ENCODE measurements at regions not wholly inside any gene's neighbourhood (a gene's known extent, or its start where the extent isn't known, plus 50 kb on each side); places are given as distances from the start of the nearest gene placed in this dataset.

DNA sequence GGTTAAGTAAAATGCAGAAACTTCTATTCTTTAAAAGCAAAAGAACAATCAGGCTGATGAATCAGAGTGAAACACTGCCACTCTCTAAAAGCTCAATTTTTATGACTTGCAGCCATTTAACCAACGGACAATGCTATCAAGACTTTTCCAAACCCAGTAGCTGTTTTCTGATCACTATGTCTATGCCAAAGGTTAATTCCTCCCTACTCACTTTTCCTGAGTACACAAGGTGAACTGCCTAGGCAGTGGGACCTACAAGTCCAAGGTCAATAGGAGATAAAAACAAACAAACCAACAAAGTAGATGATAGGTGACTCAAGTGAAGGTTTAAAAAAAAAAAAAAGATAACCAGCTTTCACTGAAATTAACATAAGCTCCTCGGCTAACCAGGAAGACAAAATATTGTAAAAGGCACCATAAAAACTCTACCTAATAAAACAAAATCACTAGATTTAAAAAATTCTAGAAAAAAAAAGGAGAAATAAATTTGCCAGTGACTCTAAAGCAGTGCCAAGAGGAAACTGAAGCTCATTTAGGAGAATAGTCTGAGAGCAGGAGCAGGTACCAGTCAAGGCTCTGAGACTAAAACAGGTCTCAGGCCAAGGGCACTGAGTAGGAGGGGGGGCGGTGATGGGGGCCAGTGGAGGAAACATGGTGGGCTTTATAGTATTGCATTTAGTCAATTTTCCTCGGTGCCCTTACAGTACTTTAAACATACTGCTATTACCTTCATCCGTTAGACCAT, 134.1 kb upstream of the DLGAP1 start:
- no peaks in the 10 kb centered on the region for H3K4me1 ChIP-seq (ENCODE audit: control insufficient read depth, low read depth, low read length)
- H4K5ac ChIP-seq (ENCODE audit: low read length), result no peak overlapping the region
- H3K27ac ChIP-seq (ENCODE audit: low read depth, low read length), result no peak overlapping the region
- no peak overlapping the region for H4K8ac ChIP-seq (ENCODE audit: low read depth, low read length)
- DNase-seq, result no peak
- no peak overlapping the region for H3K4me2 ChIP-seq (ENCODE audit: low read length)
- H3K9ac ChIP-seq (ENCODE audit: low read length), result no peak overlapping the region
- no peak overlapping the region for H3K18ac ChIP-seq (ENCODE audit: low read length)
- no peak overlapping the region for H2BK15ac ChIP-seq (replicated peaks; ENCODE audit: low read depth)
- no peak overlapping the region for H3K4ac ChIP-seq (ENCODE audit: low read depth, low read length)
- no peaks in the 10 kb centered on the region for H3K27me3 ChIP-seq (ENCODE audit: insufficient read depth, low read length, poor library complexity)
- H2AK5ac ChIP-seq (ENCODE audit: low read length), result no peak overlapping the region
- no peak overlapping the region for H2BK5ac ChIP-seq (ENCODE audit: low read length)
- no peak overlapping the region for H3K4me3 ChIP-seq (ENCODE audit: low read length)
- no peak overlapping the region for H3K56ac ChIP-seq (ENCODE audit: low read length)
- H3K23ac ChIP-seq (ENCODE audit: low read length), result no peak overlapping the region
- no peaks in the 10 kb centered on the region for H3K79me1 ChIP-seq (ENCODE audit: low read length)
- H3K36me3 ChIP-seq (ENCODE audit: control insufficient read depth, insufficient read depth, low read length), result no peaks in the 10 kb centered on the region
- H2BK120ac ChIP-seq (ENCODE audit: low read depth, low read length), result no peak overlapping the region
- H3K79me2 ChIP-seq (ENCODE audit: control insufficient read depth, insufficient read depth, low read length), result no peaks in the 10 kb centered on the region
- WGBS (ENCODE audit: extremely low coverage, insufficient coverage, low lambda C conversion rate), result no CpG with 5 or more reads among the region's 5 CpGs

- Histone ChIP-seq H2BK5ac (ENCODE audit: low read length) (no peak overlapping the region), H3K27ac (ENCODE audit: low read depth, low read length) (no peak overlapping the region), H3K79me1 (ENCODE audit: low read length) (no peaks in the 10 kb centered on the region), H3K56ac (ENCODE audit: low read length) (no peak overlapping the region), H2AK5ac (ENCODE audit: low read length) (no peak overlapping the region), H3K4me2 (ENCODE audit: low read length) (no peak overlapping the region), H3K79me2 (ENCODE audit: control insufficient read depth, insufficient read depth, low read length) (no peaks in the 10 kb centered on the region), H2BK120ac (ENCODE audit: low read depth, low read length) (no peak overlapping the region), H4K8ac (ENCODE audit: low read depth, low read length) (no peak overlapping the region), H3K23ac (ENCODE audit: low read length) (no peak overlapping the region), H3K4me1 (ENCODE audit: control insufficient read depth, low read depth, low read length) (no peaks in the 10 kb centered on the region), H3K18ac (ENCODE audit: low read length) (no peak overlapping the region), H3K4me3 (ENCODE audit: low read length) (no peak overlapping the region), H4K5ac (ENCODE audit: low read length) (no peak overlapping the region), H3K36me3 (ENCODE audit: control insufficient read depth, insufficient read depth, low read length) (no peaks in the 10 kb centered on the region), H3K4ac (ENCODE audit: low read depth, low read length) (no peak overlapping the region), H3K27me3 (ENCODE audit: insufficient read depth, low read length, poor library complexity) (no peaks in the 10 kb centered on the region), H2BK15ac (replicated peaks; ENCODE audit: low read depth) (no peak overlapping the region), H3K9ac (ENCODE audit: low read length) (no peak overlapping the region)
- no peak for DNase-seq
These were observed 132.1 kb upstream of the DLGAP1 start for GRCh38 chr18:4587204-4587603.

GRCh38 chr18:4586731-4587130, 131.6 kb upstream of the DLGAP1 start:
- Histone ChIP-seq H3K79me1 (ENCODE audit: low read length) (no peaks in the 10 kb centered on the region), H3K4me3 (ENCODE audit: low read length) (no peak overlapping the region)
- WGBS (ENCODE audit: extremely low coverage, insufficient coverage, low lambda C conversion rate), result no CpG with 5 or more reads among the region's 2 CpGs

DNA sequence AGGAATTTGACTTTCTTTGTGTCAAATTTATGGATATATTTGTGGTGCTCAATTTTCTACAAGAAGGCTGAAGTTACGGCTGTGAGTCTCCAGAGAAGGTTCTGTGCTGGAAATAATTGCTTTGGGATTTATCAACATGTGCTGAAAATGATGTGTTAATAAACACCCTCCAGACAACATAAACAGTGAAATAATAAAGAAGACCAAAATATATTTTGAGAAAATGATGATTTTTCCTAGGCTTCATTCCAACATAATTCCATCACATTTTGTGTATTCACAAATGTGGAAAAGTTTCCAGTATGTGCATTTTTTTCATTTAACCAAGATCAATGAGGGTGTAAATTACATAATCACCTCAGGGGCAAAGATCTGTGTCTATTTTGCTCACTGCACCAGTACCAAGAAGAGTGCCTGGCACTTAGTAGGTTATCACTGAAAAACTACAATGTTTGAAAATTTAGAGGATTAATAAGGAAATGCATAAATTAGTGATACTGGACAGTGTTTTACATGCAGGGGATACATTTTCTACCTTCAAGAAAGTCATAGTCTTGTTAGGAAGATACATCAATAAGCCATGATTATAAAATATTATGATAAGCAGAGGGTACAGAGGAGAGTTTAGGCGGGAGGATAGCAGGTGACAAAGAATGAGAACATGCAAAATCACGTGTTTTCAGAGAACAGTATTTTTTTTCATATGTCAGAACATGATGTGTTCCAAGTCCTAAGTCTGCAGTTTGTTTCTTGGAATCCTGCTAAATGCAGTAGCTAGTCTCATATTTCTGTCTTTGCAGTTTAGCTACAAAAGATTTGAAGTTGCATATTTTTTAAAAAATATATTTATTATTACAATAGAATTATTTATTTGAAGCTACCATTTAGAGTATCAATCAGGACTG, 127.6 kb upstream of the DLGAP1 start:
- Histone ChIP-seq H2BK5ac (ENCODE audit: low read length) (no peak overlapping the region), H3K4ac (ENCODE audit: low read depth, low read length) (no peak overlapping the region), H2AK5ac (ENCODE audit: low read length) (no peak overlapping the region), H3K4me1 (ENCODE audit: control insufficient read depth, low read depth, low read length) (no peaks in the 10 kb centered on the region), H3K18ac (ENCODE audit: low read length) (no peak overlapping the region), H4K8ac (ENCODE audit: low read depth, low read length) (no peak overlapping the region), H4K5ac (ENCODE audit: low read length) (no peak overlapping the region), H3K23ac (ENCODE audit: low read length) (no peak overlapping the region), H3K36me3 (ENCODE audit: control insufficient read depth, insufficient read depth, low read length) (no peaks in the 10 kb centered on the region), H2BK120ac (ENCODE audit: low read depth, low read length) (no peak overlapping the region), H3K27me3 (ENCODE audit: insufficient read depth, low read length, poor library complexity) (no peaks in the 10 kb centered on the region), H3K79me2 (ENCODE audit: control insufficient read depth, insufficient read depth, low read length) (no peaks in the 10 kb centered on the region), H3K56ac (ENCODE audit: low read length) (no peak overlapping the region), H3K79me1 (ENCODE audit: low read length) (no peaks in the 10 kb centered on the region), H3K27ac (ENCODE audit: low read depth, low read length) (no peak overlapping the region), H3K9ac (ENCODE audit: low read length) (no peak overlapping the region), H2BK15ac (replicated peaks; ENCODE audit: low read depth) (no peak overlapping the region), H3K4me3 (ENCODE audit: low read length) (no peak overlapping the region), H3K4me2 (ENCODE audit: low read length) (no peak overlapping the region)
- no peak for DNase-seq
- WGBS (ENCODE audit: extremely low coverage, insufficient coverage, low lambda C conversion rate), result no CpG with 5 or more reads among the region's 3 CpGs

More at GRCh38 chr18:4586731-4587130, 131.6 kb upstream of the DLGAP1 start:
- peak; percentile 50 for DNase-seq
- Histone ChIP-seq H3K18ac (ENCODE audit: low read length) (no peak overlapping the region), H2AK5ac (ENCODE audit: low read length) (no peak overlapping the region), H2BK120ac (ENCODE audit: low read depth, low read length) (no peak overlapping the region), H3K4ac (ENCODE audit: low read depth, low read length) (no peak overlapping the region), H3K36me3 (ENCODE audit: control insufficient read depth, insufficient read depth, low read length) (no peaks in the 10 kb centered on the region), H2BK15ac (replicated peaks; ENCODE audit: low read depth) (no peak overlapping the region), H4K5ac (ENCODE audit: low read length) (no peak overlapping the region), H3K23ac (ENCODE audit: low read length) (no peak overlapping the region), H3K79me2 (ENCODE audit: control insufficient read depth, insufficient read depth, low read length) (no peaks in the 10 kb centered on the region), H3K27me3 (ENCODE audit: insufficient read depth, low read length, poor library complexity) (no peaks in the 10 kb centered on the region), H4K8ac (ENCODE audit: low read depth, low read length) (no peak overlapping the region), H3K4me1 (ENCODE audit: control insufficient read depth, low read depth, low read length) (no peaks in the 10 kb centered on the region), H3K56ac (ENCODE audit: low read length) (no peak overlapping the region), H3K4me2 (ENCODE audit: low read length) (no peak overlapping the region), H3K9ac (ENCODE audit: low read length) (no peak overlapping the region), H2BK5ac (ENCODE audit: low read length) (no peak overlapping the region), H3K27ac (ENCODE audit: low read depth, low read length) (no peak overlapping the region)

- Histone ChIP-seq H2BK5ac (ENCODE audit: low read length) (no peak overlapping the region), H3K79me2 (ENCODE audit: control insufficient read depth, insufficient read depth, low read length) (no peaks in the 10 kb centered on the region), H3K36me3 (ENCODE audit: control insufficient read depth, insufficient read depth, low read length) (no peaks in the 10 kb centered on the region), H3K4me1 (ENCODE audit: control insufficient read depth, low read depth, low read length) (no peaks in the 10 kb centered on the region), H3K23ac (ENCODE audit: low read length) (no peak overlapping the region), H3K27me3 (ENCODE audit: insufficient read depth, low read length, poor library complexity) (no peaks in the 10 kb centered on the region), H3K4me3 (ENCODE audit: low read length) (no peak overlapping the region), H3K18ac (ENCODE audit: low read length) (no peak overlapping the region), H4K5ac (ENCODE audit: low read length) (no peak overlapping the region), H3K56ac (ENCODE audit: low read length) (no peak overlapping the region), H3K9ac (ENCODE audit: low read length) (no peak overlapping the region), H2AK5ac (ENCODE audit: low read length) (no peak overlapping the region), H3K79me1 (ENCODE audit: low read length) (no peaks in the 10 kb centered on the region), H3K4ac (ENCODE audit: low read depth, low read length) (no peak overlapping the region), H3K4me2 (ENCODE audit: low read length) (no peak overlapping the region), H3K27ac (ENCODE audit: low read depth, low read length) (no peak overlapping the region), H2BK120ac (ENCODE audit: low read depth, low read length) (no peak overlapping the region), H4K8ac (ENCODE audit: low read depth, low read length) (no peak overlapping the region), H2BK15ac (replicated peaks; ENCODE audit: low read depth) (no peak overlapping the region)
- DNase-seq, result no peak
- no CpG with 5 or more reads among the region's 2 CpGs for WGBS (ENCODE audit: extremely low coverage, insufficient coverage, low lambda C conversion rate)
These were observed 126.9 kb upstream of the DLGAP1 start for GRCh38 chr18:4581966-4582365.
